Neural progenitor cell (in vitro differentiated cells): ENCODE measurements at regions not wholly inside any gene's neighbourhood (a gene's known extent, or its start where the extent isn't known, plus 50 kb on each side); places are given as distances from the start of the nearest gene placed in this dataset.
A peak's percentile ranks its signal among the peaks of the same experiment; 100 is the strongest.

ENCODE experiments used
- DNase-seq: peaks from one replicate; pipeline ENCODE4 v3.0.0-alpha.2; 2016; ENCODE audit warnings: low spot score
- H2AFZ ChIP-seq: fragments of 200-600 bp; sonication (generic); replicated peaks from 2 replicates; pipeline ENCODE4 v1.6.1; 2016; ENCODE audit warnings: antibody characterized with exemption
- H3F3A ChIP-seq: fragments of 200-600 bp; sonication (generic); 2 replicates; pipeline ENCODE4 v1.6.1; 2016; ENCODE audit warnings: antibody characterized with exemption, low read depth
- H3K27ac ChIP-seq: fragments of 200-600 bp; sonication (generic); 2 replicates; pipeline ENCODE4 v1.5.1; 2016; ENCODE audit warnings: mild to moderate bottlenecking
- H3K27me3 ChIP-seq: fragments of 200-600 bp; sonication (generic); 2 replicates; pipeline ENCODE4 v1.6.1; 2016; ENCODE audit warnings: mild to moderate bottlenecking, moderate library complexity
- H3K36me3 ChIP-seq: fragments of 200-600 bp; sonication (generic); 2 replicates; pipeline ENCODE4 v1.5.1; 2016
- H3K4me1 ChIP-seq: fragments of 200-600 bp; sonication (generic); 2 replicates; pipeline ENCODE4 v1.6.1; 2016; ENCODE audit warnings: mixed run types
- H3K4me2 ChIP-seq: fragments of 200-600 bp; sonication (generic); 2 replicates; pipeline ENCODE4 v1.6.1; 2016
- H3K4me3 ChIP-seq: fragments of 200-600 bp; sonication (generic); 2 replicates; pipeline ENCODE4 v1.5.1; 2016
- H3K79me2 ChIP-seq: fragments of 200-600 bp; sonication (generic); 2 replicates; pipeline ENCODE4 v1.6.1; 2016; ENCODE audit warnings: low read depth
- H3K9ac ChIP-seq: fragments of 200-600 bp; sonication (generic); 2 replicates; pipeline ENCODE4 v1.6.1; 2016
- H3K9me3 ChIP-seq: fragments of 200-600 bp; sonication (generic); 2 replicates; pipeline ENCODE4 v1.5.1; 2016; ENCODE audit warnings: low read depth
- H4K20me1 ChIP-seq: fragments of 200-600 bp; sonication (generic); 2 replicates; pipeline ENCODE4 v1.6.1; 2016; ENCODE audit warnings: low read depth
- H3K27ac Mint-ChIP-seq: 3 replicates; pipeline ENCODE4 v1.8.0; 2021; ENCODE audit warnings: mixed read lengths
- H3K27me3 Mint-ChIP-seq: 2 replicates; pipeline ENCODE4 v1.8.0; 2022; ENCODE audit warnings: low read depth, mild to moderate bottlenecking, inconsistent platforms, moderate library complexity, mixed read lengths; ENCODE audit not compliant: insufficient read depth
- H3K36me3 Mint-ChIP-seq: 3 replicates; pipeline ENCODE4 v1.8.0; 2021; ENCODE audit warnings: mixed read lengths
- H3K4me1 Mint-ChIP-seq: 3 replicates; pipeline ENCODE4 v1.8.0; 2021; ENCODE audit warnings: mixed read lengths
- H3K4me3 Mint-ChIP-seq: 3 replicates; pipeline ENCODE4 v1.8.0; 2021; ENCODE audit warnings: mild to moderate bottlenecking, moderate library complexity, mixed read lengths
- H3K9me3 Mint-ChIP-seq: 3 replicates; pipeline ENCODE4 v1.8.0; 2020; ENCODE audit warnings: mixed read lengths
- EZH2 ChIP-seq: fragments of 200-600 bp; sonication (generic); IDR thresholded peaks from 2 replicates; pipeline ENCODE4 v1.6.1; 2017; ENCODE audit warnings: antibody characterized with exemption, mild to moderate bottlenecking, moderate library complexity
- EZH2phosphoT487 ChIP-seq: fragments of 200-600 bp; sonication (generic); IDR thresholded peaks from 2 replicates; pipeline ENCODE4 v1.6.1; 2017; ENCODE audit warnings: antibody characterized with exemption
- TF ChIP-seq, protein P1 (sequence below): fragments of 200-600 bp; sonication (generic); IDR thresholded peaks from 2 replicates; pipeline ENCODE4 v1.5.1; 2017; ENCODE audit warnings: antibody characterized with exemption, mild to moderate bottlenecking

DNA sequence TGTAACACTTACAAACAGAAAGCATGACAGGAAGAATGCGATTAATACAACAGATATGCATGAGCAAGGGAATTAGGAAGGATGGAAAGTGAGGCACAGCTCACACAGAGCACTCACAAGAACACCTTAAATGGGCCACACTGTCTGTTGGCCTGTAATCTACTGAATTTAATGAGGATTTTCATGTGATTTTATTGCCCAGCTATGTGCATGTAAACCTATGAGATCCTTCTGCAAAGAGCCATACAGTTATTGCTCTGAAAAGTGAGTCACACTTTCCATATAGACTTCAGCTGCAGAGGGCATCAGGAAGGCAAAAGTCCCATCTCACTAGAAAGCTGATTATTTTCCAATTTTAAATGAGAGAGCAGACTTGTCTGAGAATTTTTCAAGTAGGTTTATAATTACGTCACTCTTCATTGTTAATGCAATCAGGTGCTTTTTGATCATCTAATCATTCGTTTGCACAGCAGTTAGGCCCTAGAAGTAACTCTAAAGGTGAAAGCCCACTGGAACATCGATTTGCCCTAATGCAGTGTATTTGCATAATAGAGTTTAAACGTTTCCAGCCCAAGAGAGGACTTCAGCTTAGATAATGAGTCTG lies 832.7 kb upstream of the INTU start:
- Histone ChIP-seq H3K4me3 (no peak overlapping the region), H3K27ac (no peak overlapping the region), H3K9ac (no peak overlapping the region), H3F3A (no peaks in the 10 kb centered on the region), H3K4me2 (no peak overlapping the region), H3K27me3 (no peaks in the 10 kb centered on the region), H3K4me1 (no peaks in the 10 kb centered on the region), H2AFZ (no peak overlapping the region), H3K79me2 (no peaks in the 10 kb centered on the region), H4K20me1 (no peaks in the 10 kb centered on the region), H3K9me3 (no peaks in the 10 kb centered on the region), H3K36me3 (no peaks in the 10 kb centered on the region)
- no peak for DNase-seq
- H3K4me3 Mint-ChIP-seq, result no peak overlapping the region
- TF ChIP-seq, protein P1, sequence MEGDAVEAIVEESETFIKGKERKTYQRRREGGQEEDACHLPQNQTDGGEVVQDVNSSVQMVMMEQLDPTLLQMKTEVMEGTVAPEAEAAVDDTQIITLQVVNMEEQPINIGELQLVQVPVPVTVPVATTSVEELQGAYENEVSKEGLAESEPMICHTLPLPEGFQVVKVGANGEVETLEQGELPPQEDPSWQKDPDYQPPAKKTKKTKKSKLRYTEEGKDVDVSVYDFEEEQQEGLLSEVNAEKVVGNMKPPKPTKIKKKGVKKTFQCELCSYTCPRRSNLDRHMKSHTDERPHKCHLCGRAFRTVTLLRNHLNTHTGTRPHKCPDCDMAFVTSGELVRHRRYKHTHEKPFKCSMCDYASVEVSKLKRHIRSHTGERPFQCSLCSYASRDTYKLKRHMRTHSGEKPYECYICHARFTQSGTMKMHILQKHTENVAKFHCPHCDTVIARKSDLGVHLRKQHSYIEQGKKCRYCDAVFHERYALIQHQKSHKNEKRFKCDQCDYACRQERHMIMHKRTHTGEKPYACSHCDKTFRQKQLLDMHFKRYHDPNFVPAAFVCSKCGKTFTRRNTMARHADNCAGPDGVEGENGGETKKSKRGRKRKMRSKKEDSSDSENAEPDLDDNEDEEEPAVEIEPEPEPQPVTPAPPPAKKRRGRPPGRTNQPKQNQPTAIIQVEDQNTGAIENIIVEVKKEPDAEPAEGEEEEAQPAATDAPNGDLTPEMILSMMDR, result no peak
- TF ChIP-seq EZH2phosphoT487 (no peak), EZH2 (no peak)
- no peaks in the 10 kb centered on the region for H3K4me1 Mint-ChIP-seq
- H3K9me3 Mint-ChIP-seq, result no peaks in the 10 kb centered on the region
- no peaks in the 10 kb centered on the region for H3K27me3 Mint-ChIP-seq
- H3K36me3 Mint-ChIP-seq, result no peaks in the 10 kb centered on the region
- H3K27ac Mint-ChIP-seq, result no peak overlapping the region

DNA sequence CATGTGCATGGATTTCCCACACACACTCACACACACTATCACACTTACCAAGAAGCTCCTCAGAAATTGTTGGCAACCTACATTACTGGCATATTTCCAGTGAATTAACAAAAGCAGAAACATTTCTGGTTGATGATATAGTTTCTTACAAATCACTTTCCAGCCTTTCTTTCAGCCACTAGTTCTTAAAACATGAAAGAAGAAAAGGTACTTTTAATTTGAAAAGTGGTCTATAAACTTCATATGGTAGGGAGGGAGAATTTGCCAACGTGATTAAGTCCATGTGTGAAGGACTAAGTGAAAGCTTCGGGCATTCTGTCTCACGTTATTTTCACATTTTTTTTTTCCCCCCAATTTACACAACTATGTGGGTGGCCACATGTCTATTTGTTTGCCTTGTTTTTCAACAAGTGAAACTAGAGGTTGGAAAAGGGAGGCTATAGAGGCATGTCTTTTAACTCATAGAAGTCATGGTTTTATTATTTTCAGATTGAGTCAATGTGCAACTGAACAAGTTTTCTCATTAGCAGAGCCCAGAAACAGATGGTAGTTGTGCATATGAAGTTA lies 832.1 kb upstream of the INTU start:
- Histone ChIP-seq H4K20me1 (no peaks in the 10 kb centered on the region), H3F3A (no peaks in the 10 kb centered on the region), H2AFZ (no peak overlapping the region), H3K9ac (no peak overlapping the region), H3K27me3 (no peaks in the 10 kb centered on the region), H3K4me3 (no peak overlapping the region), H3K36me3 (no peaks in the 10 kb centered on the region), H3K4me2 (no peak overlapping the region), H3K79me2 (no peaks in the 10 kb centered on the region), H3K27ac (no peak overlapping the region), H3K9me3 (no peaks in the 10 kb centered on the region), H3K4me1 (no peaks in the 10 kb centered on the region)
- Mint-ChIP-seq H3K4me1 (no peaks in the 10 kb centered on the region), H3K27me3 (no peaks in the 10 kb centered on the region), H3K27ac (no peak overlapping the region), H3K36me3 (no peaks in the 10 kb centered on the region), H3K9me3 (no peaks in the 10 kb centered on the region), H3K4me3 (no peak overlapping the region)
- no peak for DNase-seq
- TF ChIP-seq, protein P1, result no peak
- no peak for TF ChIP-seq EZH2phosphoT487
- no peak for TF ChIP-seq EZH2

DNA sequence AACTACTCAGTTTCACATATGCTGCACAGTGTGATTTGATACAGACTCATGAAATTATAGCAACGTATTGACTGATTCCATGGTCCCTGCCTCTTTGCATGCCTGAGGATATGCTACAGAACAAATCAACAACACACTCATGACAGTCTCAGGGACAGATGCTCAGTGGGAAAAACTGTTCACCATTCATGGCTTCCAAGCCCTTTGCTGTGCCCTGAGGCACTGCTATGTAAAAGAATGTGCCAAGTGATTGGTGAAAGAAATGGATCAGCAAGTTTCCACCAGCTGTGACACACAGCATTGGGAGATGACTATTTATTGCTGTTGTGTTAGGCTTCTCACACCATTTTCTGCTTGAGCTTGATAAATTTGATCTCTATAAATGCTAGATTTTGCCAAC lies 825.6 kb upstream of the INTU start:
- no peak overlapping the region for H3K27ac Mint-ChIP-seq
- H3K4me2 ChIP-seq, result no peak overlapping the region
- no peaks in the 10 kb centered on the region for H3K9me3 ChIP-seq
- H3K27me3 Mint-ChIP-seq, result no peaks in the 10 kb centered on the region
- no peaks in the 10 kb centered on the region for H4K20me1 ChIP-seq
- H3K4me1 Mint-ChIP-seq, result no peaks in the 10 kb centered on the region
- H3F3A ChIP-seq, result no peaks in the 10 kb centered on the region
- no peaks in the 10 kb centered on the region for H3K9me3 Mint-ChIP-seq
- no peak overlapping the region for H3K9ac ChIP-seq
- H3K79me2 ChIP-seq, result no peaks in the 10 kb centered on the region
- peak; percentile 4 for DNase-seq
- no peaks in the 10 kb centered on the region for H3K36me3 Mint-ChIP-seq
- no peaks in the 10 kb centered on the region for H3K4me1 ChIP-seq
- H3K27ac ChIP-seq, result no peak overlapping the region
- H3K4me3 ChIP-seq, result no peak overlapping the region
- no peaks in the 10 kb centered on the region for H3K36me3 ChIP-seq
- TF ChIP-seq, protein P1, result no peak
- TF ChIP-seq EZH2 (no peak), EZH2phosphoT487 (no peak)
- H3K27me3 ChIP-seq, result no peaks in the 10 kb centered on the region
- peak overlapping the region; percentile 52 for H2AFZ ChIP-seq
- H3K4me3 Mint-ChIP-seq, result no peak overlapping the region
